PC-3 (cell line): ENCODE measurements at regions not wholly inside any gene's neighbourhood (a gene's known extent, or its start where the extent isn't known, plus 50 kb on each side); places are given as distances from the start of the nearest gene placed in this dataset.

ENCODE experiments used
- ATAC-seq: fragments of 200-7000 bp; cut with Tn5 transposase; 2 replicates; pipeline ENCODE4 v1.9.1; 2020; ENCODE audit warnings: mild to moderate bottlenecking, moderate library complexity
- BruUV-seq: library from RNA; stranded (reverse); fragments of 400-500 nt; replicated peaks from 2 replicates; lab custom pipeline; 2021; lab: Mats Ljungman, UMichigan
- CTCF ChIA-PET: fragments of 300-600 bp; sonication (Branson Sonifier 250); formaldehyde crosslinking; loops from one replicate; lab custom pipeline; 2022; ENCODE audit warnings: antibody characterized with exemption; lab: Charles Lee
- POLR2A ChIA-PET: fragments of 300-600 bp; sonication (Branson Sonifier 250); formaldehyde crosslinking; loops from one replicate; lab custom pipeline; 2022; ENCODE audit warnings: antibody characterized with exemption; ENCODE audit not compliant: unreplicated experiment; lab: Charles Lee
- DNase-seq: peaks from one replicate; pipeline ENCODE4 v3.0.0-alpha.2; 2015
- H2AFZ ChIP-seq: fragments of 300-600 bp; sonication (generic); 2 replicates; pipeline ENCODE4 v1.6.0; 2016; ENCODE audit warnings: antibody characterized with exemption, low read length
- H3F3A ChIP-seq: fragments of 300-600 bp; sonication (generic); one replicate; pipeline ENCODE4 v1.6.0; 2017; ENCODE audit warnings: antibody characterized with exemption, low read length, control low read depth, mild to moderate bottlenecking; ENCODE audit not compliant: unreplicated experiment
- H3K27ac ChIP-seq: fragments of 300-600 bp; sonication (generic); 2 replicates; pipeline ENCODE4 v1.5.1; 2016; ENCODE audit warnings: mild to moderate bottlenecking, low read length
- H3K27me3 ChIP-seq: fragments of 300-600 bp; sonication (generic); 2 replicates; pipeline ENCODE4 v1.6.1; 2016; ENCODE audit warnings: low read length, mixed read lengths
- H3K36me3 ChIP-seq: fragments of 300-600 bp; sonication (generic); 2 replicates; pipeline ENCODE4 v1.6.1; 2016; ENCODE audit warnings: low read depth, mixed run types, low read length, mixed read lengths
- H3K4me1 ChIP-seq: fragments of 300-600 bp; sonication (generic); 2 replicates; pipeline ENCODE4 v1.5.1; 2016; ENCODE audit warnings: low read length; ENCODE audit not compliant: insufficient read depth
- H3K4me2 ChIP-seq: fragments of 300-600 bp; sonication (generic); 2 replicates; pipeline ENCODE4 v1.6.0; 2016; ENCODE audit warnings: low read length
- H3K4me3 ChIP-seq: fragments of 300-600 bp; sonication (generic); 2 replicates; pipeline ENCODE4 v1.5.1; 2016; ENCODE audit warnings: mild to moderate bottlenecking, low read length, mixed read lengths
- H3K79me2 ChIP-seq: fragments of 300-600 bp; sonication (generic); 2 replicates; pipeline ENCODE4 v1.6.1; 2017; ENCODE audit warnings: low read length, mixed read lengths
- H3K9ac ChIP-seq: fragments of 300-600 bp; sonication (generic); 2 replicates; pipeline ENCODE4 v1.6.0; 2016; ENCODE audit warnings: mild to moderate bottlenecking, low read length
- H3K9me2 ChIP-seq: fragments of 300-600 bp; sonication (generic); replicated peaks from 2 replicates; pipeline ENCODE4 v1.6.1; 2016; ENCODE audit warnings: mixed run types, low read length, mixed read lengths
- H3K9me3 ChIP-seq: fragments of 300-600 bp; sonication (generic); 2 replicates; pipeline ENCODE4 v1.6.1; 2016; ENCODE audit warnings: low read length, mixed read lengths
- H4K20me1 ChIP-seq: fragments of 300-600 bp; sonication (generic); 2 replicates; pipeline ENCODE4 v1.6.1; 2016; ENCODE audit warnings: low read length, mixed read lengths
- EZH2 ChIP-seq: fragments of 300-600 bp; sonication (generic); IDR thresholded peaks from one replicate; pipeline ENCODE4 v1.6.1; 2017; ENCODE audit warnings: antibody characterized with exemption, mild to moderate bottlenecking, low read length; ENCODE audit not compliant: unreplicated experiment
- EZH2phosphoT487 ChIP-seq: fragments of 300-600 bp; sonication (generic); IDR thresholded peaks from 2 replicates; pipeline ENCODE4 v1.6.1; 2018; ENCODE audit warnings: mild to moderate bottlenecking, antibody characterized with exemption, low read length, borderline replicate concordance
- intact Hi-C: fragments of 100-400 bp; cut with micrococcal nuclease; formaldehyde crosslinking; loops from 2 replicates; pipeline ENCODE4 v1.9.0; 2023
- TF ChIP-seq, protein P1 (sequence below): fragments of 300-600 bp; sonication (generic); conservative IDR thresholded peaks from 2 replicates; pipeline ENCODE4 v1.5.1; 2017; ENCODE audit warnings: antibody characterized with exemption, low read depth, mild to moderate bottlenecking, low read length

GRCh38 chr6:78076371-78076770 is 423.5 kb downstream of the MEI4 start:
- Histone ChIP-seq H3K27me3 (no peaks in the 10 kb centered on the region), H3F3A (no peaks in the 10 kb centered on the region), H3K9me2 (no peaks in the 10 kb centered on the region), H3K4me3 (no peak overlapping the region), H2AFZ (no peak overlapping the region), H3K36me3 (no peaks in the 10 kb centered on the region), H3K27ac (no peak overlapping the region), H3K4me1 (no peaks in the 10 kb centered on the region), H3K79me2 (no peaks in the 10 kb centered on the region), H4K20me1 (no peaks in the 10 kb centered on the region), H3K4me2 (no peak overlapping the region), H3K9ac (no peak overlapping the region), H3K9me3 (no peaks in the 10 kb centered on the region)
- CTCF ChIA-PET: no interaction called here
- intact Hi-C loops: no loop called here
- TF ChIP-seq EZH2phosphoT487 (no peak), EZH2 (no peak)
- TF ChIP-seq, protein P1, sequence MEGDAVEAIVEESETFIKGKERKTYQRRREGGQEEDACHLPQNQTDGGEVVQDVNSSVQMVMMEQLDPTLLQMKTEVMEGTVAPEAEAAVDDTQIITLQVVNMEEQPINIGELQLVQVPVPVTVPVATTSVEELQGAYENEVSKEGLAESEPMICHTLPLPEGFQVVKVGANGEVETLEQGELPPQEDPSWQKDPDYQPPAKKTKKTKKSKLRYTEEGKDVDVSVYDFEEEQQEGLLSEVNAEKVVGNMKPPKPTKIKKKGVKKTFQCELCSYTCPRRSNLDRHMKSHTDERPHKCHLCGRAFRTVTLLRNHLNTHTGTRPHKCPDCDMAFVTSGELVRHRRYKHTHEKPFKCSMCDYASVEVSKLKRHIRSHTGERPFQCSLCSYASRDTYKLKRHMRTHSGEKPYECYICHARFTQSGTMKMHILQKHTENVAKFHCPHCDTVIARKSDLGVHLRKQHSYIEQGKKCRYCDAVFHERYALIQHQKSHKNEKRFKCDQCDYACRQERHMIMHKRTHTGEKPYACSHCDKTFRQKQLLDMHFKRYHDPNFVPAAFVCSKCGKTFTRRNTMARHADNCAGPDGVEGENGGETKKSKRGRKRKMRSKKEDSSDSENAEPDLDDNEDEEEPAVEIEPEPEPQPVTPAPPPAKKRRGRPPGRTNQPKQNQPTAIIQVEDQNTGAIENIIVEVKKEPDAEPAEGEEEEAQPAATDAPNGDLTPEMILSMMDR: no peak
- POLR2A ChIA-PET: no interaction called here
- DNase-seq (no peak), ATAC-seq (no peak)
- no TSS peak for BruUV-seq

DNA sequence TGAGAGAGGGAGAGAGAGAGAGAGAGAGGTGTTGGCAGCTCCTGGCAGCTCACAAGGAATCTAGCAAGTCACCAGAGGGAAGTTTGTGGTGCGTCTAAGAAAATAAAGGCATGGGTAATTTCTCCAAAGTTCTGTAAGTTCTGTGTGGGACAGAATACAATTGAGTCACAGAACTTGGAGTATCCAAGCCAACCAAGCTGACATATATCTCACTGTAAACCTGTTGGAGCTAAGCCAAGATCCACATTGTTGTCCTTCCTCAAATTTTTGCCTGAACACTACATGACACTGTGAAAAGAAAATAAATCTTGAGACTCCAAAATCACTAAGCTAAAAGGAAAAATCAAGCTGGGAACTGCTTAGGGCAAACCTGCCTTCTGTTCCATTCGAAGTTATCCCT is 436.7 kb downstream of the MEI4 start:
- Histone ChIP-seq H3F3A (no peaks in the 10 kb centered on the region), H3K4me1 (no peaks in the 10 kb centered on the region), H2AFZ (no peak overlapping the region), H3K9me3 (no peaks in the 10 kb centered on the region), H3K4me3 (no peak overlapping the region), H3K4me2 (no peak overlapping the region), H3K27ac (no peak overlapping the region), H3K9me2 (no peaks in the 10 kb centered on the region), H3K79me2 (no peaks in the 10 kb centered on the region), H3K36me3 (no peaks in the 10 kb centered on the region), H4K20me1 (no peaks in the 10 kb centered on the region), H3K9ac (no peak overlapping the region), H3K27me3 (no peaks in the 10 kb centered on the region)
- intact Hi-C loops: no loop called here
- no peak for DNase-seq
- no TSS peak for BruUV-seq
- no peak for ATAC-seq
- ChIA-PET POLR2A (no interaction called here), CTCF (no interaction called here)
- no peak for TF ChIP-seq EZH2

- H3K79me2 ChIP-seq: no peaks in the 10 kb centered on the region
- H3K9ac ChIP-seq: no peak overlapping the region
- no peaks in the 10 kb centered on the region for H3K4me1 ChIP-seq
- BruUV-seq: no TSS peak
- intact Hi-C loops: no loop called here
- ChIA-PET CTCF (no interaction called here), POLR2A (no interaction called here)
- H4K20me1 ChIP-seq: no peaks in the 10 kb centered on the region
- H3K27ac ChIP-seq: no peak overlapping the region
- H2AFZ ChIP-seq: no peak overlapping the region
- H3K9me2 ChIP-seq: no peaks in the 10 kb centered on the region
- no peak for TF ChIP-seq EZH2phosphoT487
- H3K9me3 ChIP-seq: no peaks in the 10 kb centered on the region
- DNase-seq: no peak
- ATAC-seq: no peak
- no peaks in the 10 kb centered on the region for H3K36me3 ChIP-seq
- H3K4me2 ChIP-seq: no peak overlapping the region
- H3K27me3 ChIP-seq: no peaks in the 10 kb centered on the region
- H3K4me3 ChIP-seq: no peak overlapping the region
- no peaks in the 10 kb centered on the region for H3F3A ChIP-seq
Measured at GRCh38 chr6:78093906-78094305, 441.1 kb downstream of the MEI4 start.

- H3K27me3 ChIP-seq: no peaks in the 10 kb centered on the region
- ChIA-PET POLR2A (no interaction called here), CTCF (no interaction called here)
- no peak overlapping the region for H3K9ac ChIP-seq
- H3K9me2 ChIP-seq: no peaks in the 10 kb centered on the region
- H3K79me2 ChIP-seq: no peaks in the 10 kb centered on the region
- no peaks in the 10 kb centered on the region for H4K20me1 ChIP-seq
- TF ChIP-seq EZH2phosphoT487 (no peak), EZH2 (no peak)
- TF ChIP-seq, protein P1: no peak
- H3K4me2 ChIP-seq: no peak overlapping the region
- H3K9me3 ChIP-seq: no peaks in the 10 kb centered on the region
- H3K4me3 ChIP-seq: no peak overlapping the region
- H3K27ac ChIP-seq: no peak overlapping the region
- DNase-seq (no peak), ATAC-seq (no peak)
- BruUV-seq: no TSS peak
- intact Hi-C loops: no loop called here
- no peaks in the 10 kb centered on the region for H3K4me1 ChIP-seq
- H3F3A ChIP-seq: no peaks in the 10 kb centered on the region
- H3K36me3 ChIP-seq: no peaks in the 10 kb centered on the region
- no peak overlapping the region for H2AFZ ChIP-seq
Measured at GRCh38 chr6:78101387-78101786, 448.5 kb downstream of the MEI4 start.
